AG08396 (cell line): ENCODE measurements at regions not wholly inside any gene's neighbourhood (a gene's known extent, or its start where the extent isn't known, plus 50 kb on each side); places are given as distances from the start of the nearest gene placed in this dataset.

ENCODE experiments used
- DNase-seq: peaks from one replicate; pipeline ENCODE4 v3.0.0; 2012; ENCODE audit warnings: low spot score, mixed read lengths

DNA sequence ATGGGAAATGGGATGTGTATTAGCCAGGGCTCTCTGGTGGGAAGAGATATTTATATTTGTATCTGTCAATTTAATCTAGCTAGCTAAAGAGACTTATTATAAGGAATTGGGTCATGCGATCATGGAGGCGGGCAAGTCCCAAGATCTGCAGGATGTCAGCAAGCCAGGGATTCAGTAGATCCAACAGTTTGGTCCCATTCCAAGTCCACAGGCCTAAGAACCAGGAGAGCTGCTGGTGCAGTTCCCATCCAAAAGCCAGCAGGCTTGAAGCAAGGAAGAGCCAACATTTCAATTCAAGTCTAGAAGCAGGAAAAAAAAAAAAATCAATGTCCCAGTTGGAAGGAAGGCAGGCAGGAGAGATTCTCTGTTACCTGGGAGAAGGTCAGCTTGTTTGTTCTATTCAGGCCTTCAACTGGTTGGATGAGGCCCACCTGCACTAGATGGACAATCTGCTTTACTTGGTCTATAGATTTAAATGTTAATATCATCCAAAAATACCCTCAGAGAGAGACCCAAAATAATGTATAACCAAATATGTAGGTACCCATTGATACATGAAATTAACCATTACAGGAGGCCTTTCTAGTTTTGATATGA, 60.7 kb upstream of the BCAT1 start:
- no peak for DNase-seq

DNA sequence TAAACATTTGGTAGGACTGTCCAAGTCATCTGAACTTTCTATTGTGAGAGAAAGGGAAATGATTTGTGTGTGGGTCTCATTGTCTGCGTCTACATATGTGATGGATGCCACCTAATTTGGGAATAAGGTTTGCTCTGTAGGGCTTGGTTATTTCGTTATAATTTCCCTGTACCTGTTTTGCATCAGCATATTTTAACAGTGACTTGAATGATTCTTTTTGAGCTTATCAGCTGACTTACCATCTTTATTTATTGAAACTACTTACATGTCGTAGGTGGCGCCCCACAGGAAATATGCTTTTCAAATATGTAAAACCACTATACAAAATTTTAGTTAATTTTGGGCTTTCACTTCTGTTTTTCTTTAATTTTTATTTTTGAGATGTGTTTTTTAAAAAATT, 56.5 kb upstream of the BCAT1 start:
- DNase-seq: no peak

DNA sequence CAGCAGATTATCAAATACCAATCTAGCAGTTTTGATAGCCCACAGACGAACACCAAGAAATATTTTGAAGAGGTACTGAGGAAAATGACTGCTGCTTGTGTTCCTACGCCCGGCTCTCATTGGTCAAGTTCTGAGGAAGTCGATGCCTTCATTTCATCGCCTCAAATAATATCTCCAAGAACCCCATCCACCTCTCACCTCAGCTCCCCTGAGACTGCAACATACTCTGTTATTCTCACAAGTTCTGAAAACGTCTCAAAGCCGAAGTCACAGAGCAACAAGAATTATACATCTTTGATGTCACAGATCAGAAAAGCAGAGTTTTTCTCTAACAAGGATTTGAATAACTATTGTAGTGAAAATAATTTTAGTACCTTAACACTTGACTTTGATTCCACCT, 55.5 kb upstream of the BCAT1 start:
- DNase-seq: no peak

DNA sequence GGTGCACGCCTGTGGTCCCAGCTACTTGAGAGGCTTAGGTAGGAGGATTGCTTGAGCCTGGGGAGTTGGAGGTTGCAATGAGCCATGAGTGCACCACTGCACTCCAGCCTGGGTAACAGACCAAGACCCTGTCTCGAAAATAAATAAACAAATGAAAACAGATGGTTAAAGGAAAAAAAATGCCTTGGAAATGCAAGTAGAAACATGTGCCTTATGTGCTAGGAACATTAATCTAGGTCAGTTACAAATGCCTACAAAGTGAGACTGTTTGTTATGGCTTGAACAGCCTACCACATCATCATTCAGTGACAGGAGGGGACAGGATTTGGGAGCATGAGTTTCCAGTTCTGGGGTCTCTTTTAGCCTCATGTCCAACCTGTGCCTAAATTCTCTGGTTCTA, 52.4 kb upstream of the BCAT1 start:
- no peak for DNase-seq
